Breast epithelium (tissue), 3 donors: ENCODE measurements at regions not wholly inside any gene's neighbourhood (a gene's known extent, or its start where the extent isn't known, plus 50 kb on each side); places are given as distances from the start of the nearest gene placed in this dataset.

Source experiments
- CTCF ChIP-seq, 3 donors: fragments of 450-650 bp; IDR thresholded peaks; one replicate each; pipeline ENCODE4 v1.5.1; 2016 to 2017; ENCODE audit warnings: antibody characterized with exemption in 3 of 3, mild to moderate bottlenecking in 3 of 3, moderate library complexity in 3 of 3
- POLR2AphosphoS5 ChIP-seq, 3 donors: sonication (generic); formaldehyde crosslinking; IDR thresholded peaks; one replicate each; pipeline ENCODE4 v1.6.1; 2017; ENCODE audit warnings: antibody characterized with exemption in 3 of 3

DNA sequence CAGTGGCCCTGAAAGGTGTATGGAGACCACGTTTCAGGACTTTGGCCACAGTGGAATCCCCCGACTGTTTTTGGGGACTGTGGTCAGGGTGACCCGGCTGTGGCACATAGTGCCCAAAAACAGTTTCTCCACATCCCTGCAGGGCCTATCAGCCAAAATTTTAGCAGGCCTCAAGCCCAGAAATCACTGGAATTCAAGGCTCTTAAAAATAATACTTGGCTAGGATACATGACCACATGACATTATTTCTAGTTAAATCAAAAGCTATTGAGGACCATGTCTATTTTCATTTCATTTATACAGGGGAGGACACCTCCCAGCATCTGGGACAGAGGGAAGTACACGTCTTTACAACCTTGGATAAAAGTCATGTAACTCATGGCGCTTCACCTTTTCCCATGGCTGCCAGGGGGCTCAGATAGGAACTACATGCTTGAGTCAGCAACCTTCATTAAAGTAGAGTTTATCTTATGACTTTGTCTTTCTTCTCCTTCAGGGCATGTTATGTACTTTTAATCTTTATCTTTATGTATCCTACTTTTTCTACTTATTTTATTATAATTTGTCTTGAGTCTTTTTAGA, 70.8 kb upstream of the CD93 start:
- no peak for TF ChIP-seq CTCF (IDR thresholded peaks at IDR 0.05)
- TF ChIP-seq POLR2AphosphoS5 (IDR thresholded peaks at IDR 0.05) = no peak
